Cardiac fibroblast (primary cell): ENCODE measurements at regions not wholly inside any gene's neighbourhood (a gene's known extent, or its start where the extent isn't known, plus 50 kb on each side); places are given as distances from the start of the nearest gene placed in this dataset.
A peak's percentile ranks its signal among the peaks of the same experiment; 100 is the strongest.

ENCODE experiments used
- DNase-seq, 2 donors: peaks; one replicate each; pipeline versions ENCODE4 v3.0.0 to v3.0.0-alpha.2; 2010; ENCODE audit warnings: low read depth in 2 of 2
- H3K4me3 ChIP-seq, 2 donors: replicated peaks in 1 of 2; 1 replicate in 1 of 2; 2 replicates in 1 of 2; pipeline ENCODE4 v1.5.1; 2011; ENCODE audit warnings: low read depth in 2 of 2, low read length in 2 of 2, mild to moderate bottlenecking in 2 of 2, moderate library complexity in 1 of 2
- CTCF ChIP-seq: IDR thresholded peaks from one replicate; pipeline ENCODE4 v1.5.1; 2011; ENCODE audit warnings: low read depth, mild to moderate bottlenecking, low read length, inconsistent platforms

- TF ChIP-seq CTCF = peak; percentile 9
- DNase-seq = peak; percentile 81 to 90
- peak overlapping the region in 1 of 2 donors; percentile 13 for H3K4me3 ChIP-seq
Measured at GRCh38 chr15:96047255-96047931, 283.1 kb upstream of the NR2F2 start.

DNA sequence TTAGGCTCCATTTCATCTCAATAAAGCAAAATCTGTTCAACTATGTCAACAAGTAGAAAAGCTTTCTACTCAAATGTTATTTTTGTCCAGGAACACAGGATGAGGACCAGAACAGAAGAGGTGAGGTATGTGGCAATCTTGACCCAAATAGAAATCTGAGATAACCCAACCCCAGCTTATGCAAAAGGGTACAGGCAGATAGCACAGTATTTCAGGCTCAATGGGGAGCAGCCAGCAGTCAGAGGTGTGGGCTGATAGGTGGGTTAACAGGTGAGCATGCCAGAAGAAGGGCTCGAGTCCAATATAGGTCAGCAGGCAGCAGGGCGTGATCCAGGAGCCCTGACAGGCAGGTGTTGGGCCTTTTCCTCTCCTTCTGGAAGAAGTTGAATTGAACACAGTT lies 281.2 kb upstream of the NR2F2 start:
- no peak for TF ChIP-seq CTCF
- H3K4me3 ChIP-seq = no peak overlapping the region
- DNase-seq = no peak

DNA sequence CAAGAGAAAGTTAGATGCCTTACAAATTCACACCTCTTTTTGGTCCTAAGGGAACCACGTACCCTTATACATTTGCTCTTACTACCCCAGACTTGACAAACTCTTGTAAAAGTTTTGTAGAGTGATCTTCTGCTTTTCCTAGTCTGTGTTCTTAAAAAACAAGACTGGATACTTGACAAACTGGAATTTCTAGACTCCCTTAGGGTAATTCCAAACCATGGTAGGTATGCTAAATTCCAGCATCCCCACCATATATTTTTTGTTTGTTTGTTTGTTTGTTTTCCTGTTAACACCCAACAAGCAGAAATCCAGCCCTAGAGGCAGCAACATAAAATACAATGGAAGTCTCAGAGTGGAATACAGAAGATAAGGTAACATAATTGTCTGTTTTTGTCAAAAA lies 280.7 kb upstream of the NR2F2 start:
- DNase-seq = no peak
- no peak for TF ChIP-seq CTCF
- no peak overlapping the region for H3K4me3 ChIP-seq

DNA sequence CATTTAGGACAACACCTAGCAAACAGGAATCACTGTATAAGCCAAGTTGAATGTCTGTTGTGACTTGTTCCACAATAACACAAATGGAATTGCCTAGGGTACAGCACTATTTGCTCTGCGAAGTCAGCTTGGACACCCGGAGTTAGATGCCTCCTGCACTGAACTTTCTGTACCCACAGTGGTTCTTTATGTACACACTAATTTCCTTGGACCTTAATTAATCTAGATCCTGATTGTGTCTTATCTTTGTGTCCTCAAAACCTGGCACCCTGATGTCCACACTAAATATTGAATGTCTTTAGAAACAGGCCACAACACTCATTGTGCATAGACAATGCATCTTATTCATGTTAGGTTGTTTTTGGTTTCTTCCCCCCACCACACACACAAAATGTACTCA lies 278.9 kb upstream of the NR2F2 start:
- no peak for TF ChIP-seq CTCF
- H3K4me3 ChIP-seq = no peak overlapping the region
- no peak for DNase-seq

DNA sequence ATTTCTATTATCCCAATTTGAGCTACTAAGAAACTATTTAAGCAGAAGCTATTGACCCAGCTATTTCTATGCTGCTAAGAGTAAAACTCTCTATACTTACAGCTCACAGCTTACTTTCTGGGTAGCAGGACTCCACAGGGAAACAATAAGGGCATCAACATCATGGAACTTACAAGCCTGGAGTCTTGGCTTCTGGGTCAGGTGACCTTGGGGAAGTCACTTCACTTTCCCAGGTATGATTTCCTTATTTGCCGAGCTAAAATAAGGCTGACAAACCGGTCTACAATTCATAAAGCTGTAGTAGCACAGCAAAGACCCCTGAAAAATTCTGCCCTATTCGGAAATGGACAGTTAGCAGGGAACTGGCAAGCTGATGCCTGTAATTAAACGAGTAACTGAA lies 278.3 kb upstream of the NR2F2 start:
- TF ChIP-seq CTCF = no peak
- no peak for DNase-seq
- H3K4me3 ChIP-seq = no peak overlapping the region

GRCh38 chr15:96052572-96053030 lies 277.9 kb upstream of the NR2F2 start:
- no peak overlapping the region for H3K4me3 ChIP-seq
- TF ChIP-seq CTCF = no peak
- no peak for DNase-seq

GRCh38 chr15:96053031-96053780 lies 277.3 kb upstream of the NR2F2 start:
- no peak for TF ChIP-seq CTCF
- DNase-seq = peak; percentile 20 to 31
- no peak overlapping the region for H3K4me3 ChIP-seq
